Right lobe of liver (tissue), 6 donors: ENCODE measurements at regions not wholly inside any gene's neighbourhood (a gene's known extent, or its start where the extent isn't known, plus 50 kb on each side); places are given as distances from the start of the nearest gene placed in this dataset.
A peak's percentile ranks its signal among the peaks of the same experiment; 100 is the strongest.

ENCODE experiments used
- ATAC-seq, 4 donors: fragments of 200-7000 bp; cut with Tn5 transposase; one replicate each; pipeline ENCODE4 v1.9.1; 2020; ENCODE audit warnings: mild to moderate bottlenecking in 4 of 4, moderate library complexity in 4 of 4
- DNase-seq, 3 donors: peaks; one replicate each; pipeline ENCODE4 v3.0.0-alpha.2; 2020
- H3K27ac ChIP-seq, 3 donors: fragments of 200-600 bp; one replicate each; pipeline ENCODE4 v1.8.0; 2022
- H3K27me3 ChIP-seq, 2 donors: fragments of 200-600 bp; one replicate each; pipeline ENCODE4 v1.8.0; 2022
- H3K36me3 ChIP-seq, 4 donors: fragments of 200-600 bp; sonication (generic) in 1 of 4; one replicate each; pipeline versions ENCODE4 v1.5.1 to v1.8.0; 2017 to 2022; ENCODE audit warnings: control low read depth in 1 of 4
- H3K4me1 ChIP-seq, 4 donors: fragments of 200-600 bp; sonication (generic) in 1 of 4; one replicate each; pipeline versions ENCODE4 v1.5.1 to v1.8.0; 2017 to 2022; ENCODE audit warnings: control low read depth in 1 of 4
- H3K4me3 ChIP-seq, 3 donors: fragments of 200-600 bp; one replicate each; pipeline ENCODE4 v1.8.0; 2022
- H3K9me3 ChIP-seq, 4 donors: fragments of 200-600 bp; sonication (generic) in 1 of 4; one replicate each; pipeline versions ENCODE4 v1.5.1 to v1.8.0; 2017 to 2022; ENCODE audit warnings: control low read depth in 1 of 4
- POLR2A ChIP-seq: fragments of 450-650 bp; IDR thresholded peaks from one replicate; pipeline ENCODE4 v1.6.1; 2017; ENCODE audit warnings: antibody characterized with exemption, mild to moderate bottlenecking
- WGBS: methylation state at CpG from one replicate; pipeline ENCODE4 v1.1.6; 2018; ENCODE audit warnings: low coverage, low lambda C conversion rate; ENCODE audit not compliant: insufficient coverage; ENCODE audit errors: missing lambda C conversion rate; 5-methylcytosine and 5-hydroxymethylcytosine counted together
- intact Hi-C, 2 donors: fragments of 100-400 bp; cut with DNase I; formaldehyde crosslinking; loops; one replicate each; pipeline versions ENCODE4 v1.11.2 to v1.14.1; 2022
- TF ChIP-seq, protein P1 (sequence below), 4 donors: fragments of 200-600 bp in 3 of 4; fragments of 450-650 bp in 1 of 4; IDR thresholded peaks; one replicate each; pipeline versions ENCODE4 v1.5.1 to v1.8.0; 2016 to 2022; ENCODE audit warnings: antibody characterized with exemption in 4 of 4, mild to moderate bottlenecking in 2 of 4
- donor health status: DM: no; HTN: yes; CAD: no.
- donor health status: DM: no; HTN: no; CAD: no.
- donor health status: DM: no; HTN: no; CAD: no.
- donor health status: DM: no; HTN: yes; CAD: no.
- donor health status: DM: no; HTN: yes; CAD: no.

- intact Hi-C loops, result no loop called here
- no peak for TF ChIP-seq POLR2A
- TF ChIP-seq, protein P1, sequence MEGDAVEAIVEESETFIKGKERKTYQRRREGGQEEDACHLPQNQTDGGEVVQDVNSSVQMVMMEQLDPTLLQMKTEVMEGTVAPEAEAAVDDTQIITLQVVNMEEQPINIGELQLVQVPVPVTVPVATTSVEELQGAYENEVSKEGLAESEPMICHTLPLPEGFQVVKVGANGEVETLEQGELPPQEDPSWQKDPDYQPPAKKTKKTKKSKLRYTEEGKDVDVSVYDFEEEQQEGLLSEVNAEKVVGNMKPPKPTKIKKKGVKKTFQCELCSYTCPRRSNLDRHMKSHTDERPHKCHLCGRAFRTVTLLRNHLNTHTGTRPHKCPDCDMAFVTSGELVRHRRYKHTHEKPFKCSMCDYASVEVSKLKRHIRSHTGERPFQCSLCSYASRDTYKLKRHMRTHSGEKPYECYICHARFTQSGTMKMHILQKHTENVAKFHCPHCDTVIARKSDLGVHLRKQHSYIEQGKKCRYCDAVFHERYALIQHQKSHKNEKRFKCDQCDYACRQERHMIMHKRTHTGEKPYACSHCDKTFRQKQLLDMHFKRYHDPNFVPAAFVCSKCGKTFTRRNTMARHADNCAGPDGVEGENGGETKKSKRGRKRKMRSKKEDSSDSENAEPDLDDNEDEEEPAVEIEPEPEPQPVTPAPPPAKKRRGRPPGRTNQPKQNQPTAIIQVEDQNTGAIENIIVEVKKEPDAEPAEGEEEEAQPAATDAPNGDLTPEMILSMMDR (IDR thresholded peaks at IDR 0.05), result peak in 2 of 4 donors; percentile 21 to 28
- DNase-seq (no peak), ATAC-seq (no peak)
- Histone ChIP-seq H3K4me3 (no peak overlapping the region), H3K9me3 (no peaks in the 10 kb centered on the region), H3K36me3 (no peaks in the 10 kb centered on the region), H3K27me3 (no peaks in the 10 kb centered on the region), H3K4me1 (no peaks in the 10 kb centered on the region), H3K27ac (no peak overlapping the region)
- WGBS, result 45% methylated on average over 6 of the region's 12 CpGs
Measured at GRCh38 chr17:5705081-5705875, 121.0 kb upstream of the NLRP1 start.

- 88% methylated on average over 5 of the region's 10 CpGs for WGBS
Measured at GRCh38 chr17:5705876-5706576, 121.7 kb upstream of the NLRP1 start.

GRCh38 chr17:5706577-5707210 lies 122.4 kb upstream of the NLRP1 start:
- Histone ChIP-seq H3K27me3 (no peaks in the 10 kb centered on the region), H3K9me3 (no peaks in the 10 kb centered on the region), H3K4me3 (no peak overlapping the region), H3K27ac (no peak overlapping the region), H3K4me1 (no peaks in the 10 kb centered on the region), H3K36me3 (no peaks in the 10 kb centered on the region)
- DNase-seq (peak in 1 of 3 donors; percentile 36), ATAC-seq (peak; percentile 36 to 79 (median 58))
- WGBS, result 53% methylated on average over 6 of the region's 8 CpGs
- intact Hi-C loops, result no loop called here
- TF ChIP-seq, protein P1 (IDR thresholded peaks at IDR 0.05), result peak; percentile 36 to 62 (median 44)
- no peak for TF ChIP-seq POLR2A

More at GRCh38 chr17:5705876-5706576, 121.7 kb upstream of the NLRP1 start:
- H3K27ac ChIP-seq, result no peak overlapping the region
- no peaks in the 10 kb centered on the region for H3K4me1 ChIP-seq
- H3K4me3 ChIP-seq, result no peak overlapping the region
- ATAC-seq (no peak), DNase-seq (no peak)
- TF ChIP-seq, protein P1 (IDR thresholded peaks at IDR 0.05), result no peak
- no peak for TF ChIP-seq POLR2A
- H3K9me3 ChIP-seq, result no peaks in the 10 kb centered on the region
- H3K27me3 ChIP-seq, result no peaks in the 10 kb centered on the region
- intact Hi-C loops, result no loop called here
- H3K36me3 ChIP-seq, result no peaks in the 10 kb centered on the region

GRCh38 chr17:5707482-5707881 lies 123.2 kb upstream of the NLRP1 start:
- no peaks in the 10 kb centered on the region for H3K27me3 ChIP-seq
- intact Hi-C loops, result no loop called here
- ATAC-seq, result no peak

More at GRCh38 chr17:5707482-5707881, 123.2 kb upstream of the NLRP1 start:
- no peak overlapping the region for H3K27ac ChIP-seq
- 100% methylated on average over 1 of the region's 5 CpGs for WGBS
- TF ChIP-seq, protein P1 (IDR thresholded peaks at IDR 0.05), result no peak
- no peak for TF ChIP-seq POLR2A
- H3K36me3 ChIP-seq, result no peaks in the 10 kb centered on the region
- H3K4me3 ChIP-seq, result no peak overlapping the region
- no peaks in the 10 kb centered on the region for H3K9me3 ChIP-seq
- no peaks in the 10 kb centered on the region for H3K4me1 ChIP-seq
- DNase-seq, result no peak
